ENCODE measurements at regions not wholly inside any gene's neighbourhood (a gene's known extent, or its start where the extent isn't known, plus 50 kb on each side); places are given as distances from the start of the nearest gene placed in this dataset.
"Not testable (repeated sequence)": the region's sequence is repeated elsewhere in the genome, so short reads cannot be mapped to it uniquely, and the experiment has no call there.

DNA sequence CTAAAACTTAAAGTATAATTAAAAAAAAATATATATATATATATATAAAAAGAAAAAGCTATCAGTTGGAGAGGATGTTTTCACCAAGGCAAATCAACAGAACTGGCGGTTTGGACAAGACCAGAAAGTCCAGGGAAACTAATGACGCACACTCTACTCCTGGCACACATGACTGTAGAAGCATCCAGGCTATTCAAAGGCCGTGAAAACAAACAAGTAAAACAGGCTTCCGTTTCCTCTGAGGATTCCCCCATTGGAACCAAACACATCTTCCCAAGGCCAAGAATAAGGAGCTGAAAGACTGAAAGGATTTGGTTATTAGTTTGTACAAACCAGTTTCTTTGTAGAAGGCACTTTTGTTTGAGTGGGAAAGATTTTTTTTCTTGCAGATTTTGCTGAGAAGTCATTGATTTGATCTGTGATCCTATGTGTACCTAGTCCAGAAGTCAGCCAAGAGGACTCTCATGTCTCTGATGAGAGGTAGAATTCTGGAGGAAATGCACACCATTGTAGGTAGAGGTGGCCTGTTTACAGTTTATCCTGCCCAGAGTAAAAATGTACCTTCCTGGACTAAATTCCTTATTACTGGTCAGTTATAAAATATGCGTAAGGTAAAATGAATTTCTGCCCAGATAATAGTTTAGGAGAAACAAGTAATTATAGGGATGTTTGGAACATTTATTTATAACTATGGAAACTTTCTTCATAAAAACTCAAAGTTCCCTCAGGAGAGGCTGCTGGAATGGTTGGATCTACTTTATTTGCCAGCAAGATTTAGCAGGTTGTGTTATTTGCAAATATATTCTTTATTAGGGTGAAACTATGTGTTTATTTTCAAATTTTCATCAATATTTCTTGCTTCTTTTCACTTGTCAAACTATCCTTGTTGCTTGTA is 66.5 kb downstream of the DMP1 start:
- intact Hi-C loops (cut with DNase I), result no loop called here
- peak; percentile 37 for DNase-seq
- peak; percentile 93 to 94 for ATAC-seq

GRCh38 chr4:87717276-87718031 is 67.4 kb downstream of the DMP1 start:
- ATAC-seq, result peak; percentile 54 to 81
- DNase-seq, result no peak
- intact Hi-C loops (cut with DNase I), result no loop called here

GRCh38 chr4:87718217-87718835 is 68.2 kb downstream of the DMP1 start:
- intact Hi-C loops (cut with DNase I), result no loop called here
- peak; percentile 60 for DNase-seq
- peak; percentile 67 to 85 for ATAC-seq

DNA sequence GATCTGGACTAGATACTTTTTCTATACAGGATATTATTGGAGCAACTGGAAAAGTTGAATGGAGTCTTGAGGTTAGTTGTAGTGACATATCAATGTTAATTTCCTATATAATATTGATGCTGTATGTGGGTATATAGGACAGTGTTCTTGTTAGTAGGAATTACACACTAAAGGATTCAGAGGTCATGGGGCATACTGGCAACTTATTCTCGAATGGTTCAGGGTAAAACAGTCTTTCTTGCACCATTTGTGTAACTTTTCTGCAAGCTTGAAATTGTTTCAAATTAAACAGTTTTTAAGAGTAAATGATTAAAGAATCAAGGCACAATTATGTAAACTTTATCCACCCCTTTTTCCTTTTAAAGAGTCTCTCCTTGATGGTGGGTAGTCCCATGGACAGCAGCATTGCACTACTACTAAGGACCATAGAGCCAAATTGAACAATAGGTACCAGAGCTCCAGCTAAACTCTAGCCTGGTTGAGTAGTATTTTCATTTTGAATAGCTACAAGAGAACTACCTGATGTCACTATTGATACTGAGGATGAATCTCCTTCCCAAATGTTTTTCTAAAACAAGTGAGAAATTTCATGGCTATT is 70.1 kb downstream of the DMP1 start:
- no peak for ATAC-seq
- DNase-seq, result no peak
- intact Hi-C loops (cut with DNase I), result no loop called here

GRCh38 chr4:87725287-87725686 is 74.1 kb upstream of the IBSP start:
- intact Hi-C loops (cut with DNase I); ATAC-seq; DNase-seq: not testable (repeated sequence)

GRCh38 chr4:87732033-87732765 is 67.2 kb upstream of the IBSP start:
- DNase-seq (no peak), ATAC-seq (peak in 1 of 2 donors; percentile 50)
- intact Hi-C loops (cut with DNase I), result no loop called here

GRCh38 chr4:87734084-87734483 is 65.3 kb upstream of the IBSP start:
- intact Hi-C loops (cut with DNase I), result no loop called here
- ATAC-seq (no peak), DNase-seq (no peak)

GRCh38 chr4:87734936-87735335 is 64.4 kb upstream of the IBSP start:
- intact Hi-C loops (cut with DNase I), result no loop called here
- ATAC-seq (no peak), DNase-seq (no peak)

DNA sequence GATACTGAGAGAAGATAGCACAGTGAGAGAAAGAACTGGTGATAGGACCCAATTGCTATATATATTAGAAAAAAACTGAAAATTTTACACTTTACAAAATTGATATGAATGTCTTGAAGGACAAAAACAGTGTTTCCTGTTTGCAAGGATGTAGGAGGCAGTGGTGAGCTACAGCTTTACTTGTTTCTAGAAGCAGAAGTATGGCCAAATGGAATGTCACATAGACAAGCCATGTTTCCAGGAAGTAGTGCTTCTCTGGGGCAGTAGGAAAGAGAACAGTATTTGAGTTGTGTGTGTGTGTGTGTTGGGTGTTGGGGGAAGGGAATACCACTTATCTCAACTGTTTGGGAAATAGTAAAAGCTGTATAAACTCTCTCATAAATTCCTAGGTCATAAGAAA is 60.9 kb upstream of the IBSP start:
- DNase-seq, result no peak
- no peak for ATAC-seq
- intact Hi-C loops (cut with DNase I), result no loop called here

GRCh38 chr4:87739494-87739893 is 59.9 kb upstream of the IBSP start:
- DNase-seq (no peak), ATAC-seq (no peak)
- intact Hi-C loops (cut with DNase I), result no loop called here

- intact Hi-C loops (cut with DNase I), result no loop called here
- no peak for ATAC-seq
Observed at GRCh38 chr4:87745064-87745807, 54.1 kb upstream of the IBSP start.

GRCh38 chr4:87746001-87746400 is 53.4 kb upstream of the IBSP start:
- no peak for ATAC-seq
- no peak for DNase-seq
- intact Hi-C loops (cut with DNase I), result no loop called here

More at GRCh38 chr4:87745064-87745807, 54.1 kb upstream of the IBSP start:
- no peak for DNase-seq
